AG09319 (cell line): ENCODE measurements at regions not wholly inside any gene's neighbourhood (a gene's known extent, or its start where the extent isn't known, plus 50 kb on each side); places are given as distances from the start of the nearest gene placed in this dataset.

Source experiments
- DNase-seq: peaks from one replicate; pipeline ENCODE4 v3.0.0-alpha.2; 2010; ENCODE audit warnings: low read depth; ENCODE audit errors: extremely low read depth
- TF ChIP-seq, protein P1 (sequence below): IDR thresholded peaks from 2 replicates; pipeline ENCODE4 v1.5.1; 2011; ENCODE audit warnings: low read depth, mild to moderate bottlenecking, inconsistent platforms, low read length, moderate library complexity

DNA sequence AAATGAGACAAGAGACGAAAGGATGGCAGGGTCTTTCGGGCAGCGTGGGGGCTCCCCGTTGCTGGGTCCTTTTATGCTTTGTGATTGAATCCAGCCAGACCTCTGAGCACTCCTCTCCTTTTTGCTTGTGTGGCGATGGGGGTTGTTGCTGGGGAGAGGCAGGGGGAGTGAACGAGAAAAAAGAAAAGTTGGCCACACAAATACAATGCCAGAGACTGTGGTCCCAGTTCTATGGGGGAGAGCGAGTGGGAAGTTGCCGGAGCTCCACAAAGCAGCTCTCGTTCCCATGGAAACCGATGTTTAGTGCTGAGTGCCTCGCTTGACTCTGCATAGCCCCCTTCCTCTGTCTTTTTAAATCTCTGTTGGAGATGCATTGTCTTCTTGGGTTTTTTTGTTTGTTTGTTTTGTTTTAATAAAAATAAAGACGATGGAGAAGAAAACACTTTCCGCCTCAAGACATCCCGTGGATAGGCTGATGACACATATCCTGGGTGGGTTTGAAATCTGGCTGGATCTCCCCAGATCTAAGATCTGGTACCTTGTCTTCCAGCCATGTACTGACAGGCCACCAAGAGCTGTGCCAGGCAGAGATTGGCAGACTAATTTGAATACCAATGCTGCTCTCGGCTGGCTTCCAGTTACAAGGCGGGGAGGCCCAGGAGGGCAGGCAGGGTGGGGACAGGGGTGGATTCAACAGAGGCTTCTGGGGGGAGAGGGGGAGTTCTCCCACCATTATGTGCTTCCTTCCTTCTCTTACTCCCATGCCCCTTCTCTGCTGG lies 529.3 kb downstream of the QKI start:
- TF ChIP-seq, protein P1, sequence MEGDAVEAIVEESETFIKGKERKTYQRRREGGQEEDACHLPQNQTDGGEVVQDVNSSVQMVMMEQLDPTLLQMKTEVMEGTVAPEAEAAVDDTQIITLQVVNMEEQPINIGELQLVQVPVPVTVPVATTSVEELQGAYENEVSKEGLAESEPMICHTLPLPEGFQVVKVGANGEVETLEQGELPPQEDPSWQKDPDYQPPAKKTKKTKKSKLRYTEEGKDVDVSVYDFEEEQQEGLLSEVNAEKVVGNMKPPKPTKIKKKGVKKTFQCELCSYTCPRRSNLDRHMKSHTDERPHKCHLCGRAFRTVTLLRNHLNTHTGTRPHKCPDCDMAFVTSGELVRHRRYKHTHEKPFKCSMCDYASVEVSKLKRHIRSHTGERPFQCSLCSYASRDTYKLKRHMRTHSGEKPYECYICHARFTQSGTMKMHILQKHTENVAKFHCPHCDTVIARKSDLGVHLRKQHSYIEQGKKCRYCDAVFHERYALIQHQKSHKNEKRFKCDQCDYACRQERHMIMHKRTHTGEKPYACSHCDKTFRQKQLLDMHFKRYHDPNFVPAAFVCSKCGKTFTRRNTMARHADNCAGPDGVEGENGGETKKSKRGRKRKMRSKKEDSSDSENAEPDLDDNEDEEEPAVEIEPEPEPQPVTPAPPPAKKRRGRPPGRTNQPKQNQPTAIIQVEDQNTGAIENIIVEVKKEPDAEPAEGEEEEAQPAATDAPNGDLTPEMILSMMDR: no peak
- no peak for DNase-seq

DNA sequence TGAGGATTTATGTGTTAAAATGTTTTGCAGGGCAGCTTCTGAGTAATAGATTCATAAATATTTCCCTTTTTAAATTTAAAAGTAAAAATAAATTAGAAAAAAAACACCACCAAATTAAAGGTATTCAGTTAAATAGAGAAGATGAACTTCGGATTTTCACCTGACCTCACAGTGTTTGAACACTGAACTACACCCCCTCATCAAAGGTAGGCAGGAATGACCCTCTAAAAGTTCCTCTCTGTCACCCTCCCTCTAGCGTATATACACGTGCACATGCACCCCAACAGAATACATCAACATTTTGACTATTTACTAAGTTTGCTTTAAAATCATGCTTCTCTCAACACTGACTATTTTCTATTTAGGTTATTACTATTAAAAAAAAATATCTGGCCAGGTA lies 528.3 kb downstream of the QKI start:
- TF ChIP-seq, protein P1: no peak
- no peak for DNase-seq

- no peak for DNase-seq
- TF ChIP-seq, protein P1: no peak
Measured at GRCh38 chr6:163941624-163941976, 527.1 kb downstream of the QKI start.

- no peak for DNase-seq
- TF ChIP-seq, protein P1: no peak
Measured at GRCh38 chr6:163940705-163941623, 526.4 kb downstream of the QKI start.

DNA sequence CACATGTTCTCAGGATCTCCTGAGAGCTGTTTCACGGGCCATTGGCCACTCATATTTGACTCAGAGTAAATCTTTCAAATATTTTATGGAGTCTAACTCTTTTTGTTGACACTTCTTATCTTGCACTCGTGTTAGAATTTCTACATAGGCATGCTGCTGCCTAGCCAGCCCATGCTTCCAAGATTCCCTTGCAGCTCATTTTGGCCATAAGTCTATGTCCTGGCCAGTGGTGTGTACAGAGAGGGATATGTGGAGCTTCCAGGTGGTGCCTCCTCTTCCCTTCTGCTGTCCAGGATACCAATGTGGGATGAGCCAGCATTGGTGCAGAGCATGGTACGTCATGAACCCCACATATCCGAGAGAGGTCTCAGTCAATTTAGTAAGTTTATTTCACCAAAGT lies 522.6 kb downstream of the QKI start:
- TF ChIP-seq, protein P1: no peak
- DNase-seq: no peak

DNA sequence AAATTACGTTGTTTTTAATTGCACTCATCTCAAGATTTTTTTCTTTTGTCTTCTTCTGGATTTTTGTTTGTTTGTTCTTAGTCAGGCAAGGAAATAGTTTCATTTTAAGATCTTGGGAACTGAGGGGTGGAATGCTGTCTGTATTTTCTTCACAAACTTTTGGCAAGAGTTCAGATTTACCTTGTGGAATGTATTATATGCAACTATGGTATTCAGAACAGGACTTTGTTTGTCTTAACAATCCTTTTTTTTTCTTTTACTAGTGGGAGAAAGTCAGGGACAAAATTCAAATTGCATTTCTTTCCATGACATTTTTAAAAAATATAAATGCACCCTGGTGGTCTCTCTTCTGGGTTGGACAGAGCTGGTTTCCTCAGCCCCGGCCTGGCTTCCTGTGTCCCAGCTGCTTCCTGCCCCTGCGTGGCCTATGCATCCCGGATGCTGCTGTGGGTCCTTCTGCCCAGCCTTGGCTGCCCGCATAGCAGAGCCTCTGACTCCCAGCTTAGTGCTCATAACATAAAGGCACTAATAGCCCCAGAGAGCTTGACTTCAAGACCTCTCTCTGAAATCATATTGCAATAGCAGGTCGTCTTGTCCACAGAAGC lies 520.7 kb downstream of the QKI start:
- DNase-seq: no peak
- TF ChIP-seq, protein P1: no peak
